NCI-H2107 (cell line): ENCODE measurements at regions not wholly inside any gene's neighbourhood (a gene's known extent, or its start where the extent isn't known, plus 50 kb on each side); places are given as distances from the start of the nearest gene placed in this dataset.
"Not testable (repeated sequence)": the region's sequence is repeated elsewhere in the genome, so short reads cannot be mapped to it uniquely, and the experiment has no call there.

ENCODE experiments used
- DNase-seq: peaks from one replicate; lab custom pipeline; 2025; lab: John Stamatoyannopoulos, UW

GRCh38 chr4:83921124-83921523 lies 385.2 kb downstream of the GPAT3 start:
- DNase-seq, result no peak

- DNase-seq, result no peak
Observed at GRCh38 chr4:83920375-83920774, 384.5 kb downstream of the GPAT3 start.

GRCh38 chr4:83917572-83917971 lies 381.7 kb downstream of the GPAT3 start:
- DNase-seq, result no peak

- DNase-seq, result no peak
Observed at GRCh38 chr4:83910693-83911092, 374.8 kb downstream of the GPAT3 start.

- DNase-seq, result no peak
Observed at GRCh38 chr4:83906561-83906960, 370.7 kb downstream of the GPAT3 start.

- no peak for DNase-seq
Observed at GRCh38 chr4:83905952-83906351, 370.0 kb downstream of the GPAT3 start.

GRCh38 chr4:83903740-83904139 lies 367.8 kb downstream of the GPAT3 start:
- not testable (repeated sequence) for DNase-seq

GRCh38 chr4:83894831-83895230 lies 358.9 kb downstream of the GPAT3 start:
- DNase-seq, result no peak

GRCh38 chr4:83890816-83891215 lies 354.9 kb downstream of the GPAT3 start:
- DNase-seq, result no peak

GRCh38 chr4:83890231-83890630 lies 354.3 kb downstream of the GPAT3 start:
- DNase-seq, result no peak

GRCh38 chr4:83889802-83890201 lies 353.9 kb downstream of the GPAT3 start:
- DNase-seq, result no peak

- DNase-seq, result no peak
Observed at GRCh38 chr4:83885256-83886182, 349.6 kb downstream of the GPAT3 start.

- no peak for DNase-seq
Observed at GRCh38 chr4:83876047-83876446, 340.1 kb downstream of the GPAT3 start.

GRCh38 chr4:83875437-83875836 lies 339.5 kb downstream of the GPAT3 start:
- DNase-seq, result no peak

GRCh38 chr4:83873996-83874395 lies 338.1 kb downstream of the GPAT3 start:
- DNase-seq, result no peak

- no peak for DNase-seq
Observed at GRCh38 chr4:83870328-83870950, 334.5 kb downstream of the GPAT3 start.

- DNase-seq, result no peak
Observed at GRCh38 chr4:83866834-83867621, 331.1 kb downstream of the GPAT3 start.

GRCh38 chr4:83865417-83866150 lies 329.7 kb downstream of the GPAT3 start:
- DNase-seq, result no peak

- no peak for DNase-seq
Observed at GRCh38 chr4:83864097-83864817, 328.3 kb downstream of the GPAT3 start.

- no peak for DNase-seq
Observed at GRCh38 chr4:83862471-83862870, 326.6 kb downstream of the GPAT3 start.

- DNase-seq, result no peak
Observed at GRCh38 chr4:83860200-83860599, 324.3 kb downstream of the GPAT3 start.
